GM23338 (cell line): ENCODE measurements at regions not wholly inside any gene's neighbourhood (a gene's known extent, or its start where the extent isn't known, plus 50 kb on each side); places are given as distances from the start of the nearest gene placed in this dataset.

Source experiments
- ATAC-seq: fragments of 200-7000 bp; cut with Tn5 transposase; 3 replicates; pipeline ENCODE4 v1.9.1; 2020
- DNase-seq: peaks from one replicate; pipeline ENCODE4 v3.0.0-alpha.2; 2015; ENCODE audit warnings: low spot score
- H2AFZ ChIP-seq: fragments of 200-600 bp; sonication (generic); 2 replicates; pipeline ENCODE4 v1.8.0; 2016; ENCODE audit warnings: antibody characterized with exemption, mild to moderate bottlenecking, moderate library complexity
- H3F3A ChIP-seq: fragments of 200-600 bp; sonication (generic); replicated peaks from 2 replicates; pipeline ENCODE4 v1.8.0; 2017; ENCODE audit warnings: antibody characterized with exemption, mixed run types, low read depth
- H3K27ac ChIP-seq: fragments of 200-600 bp; sonication (generic); 2 replicates; pipeline ENCODE4 v1.6.1; 2016; ENCODE audit warnings: low read depth
- H3K27me3 ChIP-seq: fragments of 200-600 bp; sonication (generic); 2 replicates; pipeline ENCODE4 v1.8.0; 2016; ENCODE audit warnings: mild to moderate bottlenecking, mixed run types, moderate library complexity; ENCODE audit not compliant: insufficient read depth
- H3K36me3 ChIP-seq: fragments of 200-600 bp; sonication (generic); 2 replicates; pipeline ENCODE4 v1.8.0; 2016; ENCODE audit warnings: mild to moderate bottlenecking; ENCODE audit not compliant: insufficient read depth
- H3K4me1 ChIP-seq: fragments of 200-600 bp; sonication (generic); 2 replicates; pipeline ENCODE4 v1.8.0; 2016; ENCODE audit warnings: mild to moderate bottlenecking, moderate library complexity; ENCODE audit not compliant: insufficient read depth
- H3K4me2 ChIP-seq: fragments of 200-600 bp; sonication (generic); 2 replicates; pipeline ENCODE4 v1.7.1; 2017; ENCODE audit warnings: mixed run types
- H3K4me3 ChIP-seq: fragments of 200-600 bp; sonication (generic); 2 replicates; pipeline ENCODE4 v1.6.1; 2016; ENCODE audit warnings: mixed run types
- H3K79me2 ChIP-seq: fragments of 200-600 bp; sonication (generic); replicated peaks from 2 replicates; pipeline ENCODE4 v1.8.0; 2017; ENCODE audit warnings: mild to moderate bottlenecking; ENCODE audit not compliant: insufficient read depth
- H3K9me2 ChIP-seq: fragments of 200-600 bp; sonication (generic); 2 replicates; pipeline ENCODE4 v1.8.0; 2017; ENCODE audit not compliant: insufficient read depth
- H4K20me1 ChIP-seq: fragments of 200-600 bp; sonication (generic); replicated peaks from 2 replicates; pipeline ENCODE4 v1.8.0; 2017; ENCODE audit warnings: mild to moderate bottlenecking; ENCODE audit not compliant: insufficient read depth
- H3K27ac Mint-ChIP-seq: 2 replicates; pipeline ENCODE4 v1.8.0; 2020; ENCODE audit warnings: inconsistent platforms, mild to moderate bottlenecking, moderate library complexity, mixed read lengths
- H3K27me3 Mint-ChIP-seq: 3 replicates; pipeline ENCODE4 v1.8.0; 2022; ENCODE audit warnings: low read depth, mild to moderate bottlenecking, moderate library complexity, mixed read lengths, inconsistent platforms; ENCODE audit not compliant: insufficient read depth, poor library complexity
- H3K36me3 Mint-ChIP-seq: 3 replicates; pipeline ENCODE4 v1.8.0; 2021; ENCODE audit warnings: low read depth, mild to moderate bottlenecking, inconsistent platforms, moderate library complexity, mixed read lengths
- H3K4me1 Mint-ChIP-seq: 3 replicates; pipeline ENCODE4 v1.8.0; 2020; ENCODE audit warnings: mild to moderate bottlenecking, inconsistent platforms, mixed read lengths
- H3K4me3 Mint-ChIP-seq: 3 replicates; pipeline ENCODE4 v1.8.0; 2021; ENCODE audit warnings: moderate library complexity, mild to moderate bottlenecking, inconsistent platforms, mixed read lengths
- H3K9me3 Mint-ChIP-seq: 3 replicates; pipeline ENCODE4 v1.8.0; 2020; ENCODE audit warnings: moderate library complexity, mild to moderate bottlenecking, inconsistent platforms, mixed read lengths
- EZH2 ChIP-seq: fragments of 200-600 bp; sonication (generic); IDR thresholded peaks from one replicate; pipeline ENCODE4 v1.8.0; 2017; ENCODE audit warnings: antibody characterized with exemption, mild to moderate bottlenecking, low read depth; ENCODE audit not compliant: unreplicated experiment
- EZH2phosphoT487 ChIP-seq: fragments of 200-600 bp; sonication (generic); IDR thresholded peaks from one replicate; pipeline ENCODE4 v1.8.1; 2018; ENCODE audit warnings: antibody characterized with exemption; ENCODE audit not compliant: unreplicated experiment
- NANOG ChIP-seq: IDR thresholded peaks from 2 replicates; pipeline ENCODE4 v1.6.1; 2016; ENCODE audit warnings: antibody characterized with exemption, borderline replicate concordance
- STAT1 ChIP-seq: IDR thresholded peaks from one replicate; pipeline ENCODE4 v1.6.1; 2016; ENCODE audit warnings: antibody characterized with exemption; ENCODE audit not compliant: unreplicated experiment
- ZNF114 ChIP-seq: fragments of 250-450 bp; sonication (Bioruptor Pico); IDR thresholded peaks from 2 replicates; pipeline ENCODE4 v1.5.0; 2020; ENCODE audit warnings: mild to moderate bottlenecking, moderate library complexity
- TF ChIP-seq, protein P1 (sequence below), 2 experiments: fragments of 200-600 bp in 1 of 2; sonication (generic) in 1 of 2; conservative IDR thresholded peaks; 2 replicates each; pipeline versions ENCODE4 v1.5.1 to v1.6.1; 2016 to 2017; ENCODE audit warnings: antibody characterized with exemption in 2 of 2, low read depth in 2 of 2, mild to moderate bottlenecking in 2 of 2, moderate library complexity in 1 of 2
- TF ChIP-seq, protein P2 (sequence below): IDR thresholded peaks from 2 replicates; pipeline ENCODE4 v1.6.1; 2016; ENCODE audit warnings: antibody characterized with exemption
- TF ChIP-seq, protein P3 (sequence below): IDR thresholded peaks from one replicate; pipeline ENCODE4 v1.6.1; 2018; ENCODE audit warnings: antibody characterized with exemption; ENCODE audit not compliant: unreplicated experiment
- TF ChIP-seq, protein P4 (sequence below): fragments of 250-450 bp; sonication (Bioruptor Pico); IDR thresholded peaks from 2 replicates; pipeline ENCODE4 v1.5.0; 2020; ENCODE audit warnings: mild to moderate bottlenecking, moderate library complexity

DNA sequence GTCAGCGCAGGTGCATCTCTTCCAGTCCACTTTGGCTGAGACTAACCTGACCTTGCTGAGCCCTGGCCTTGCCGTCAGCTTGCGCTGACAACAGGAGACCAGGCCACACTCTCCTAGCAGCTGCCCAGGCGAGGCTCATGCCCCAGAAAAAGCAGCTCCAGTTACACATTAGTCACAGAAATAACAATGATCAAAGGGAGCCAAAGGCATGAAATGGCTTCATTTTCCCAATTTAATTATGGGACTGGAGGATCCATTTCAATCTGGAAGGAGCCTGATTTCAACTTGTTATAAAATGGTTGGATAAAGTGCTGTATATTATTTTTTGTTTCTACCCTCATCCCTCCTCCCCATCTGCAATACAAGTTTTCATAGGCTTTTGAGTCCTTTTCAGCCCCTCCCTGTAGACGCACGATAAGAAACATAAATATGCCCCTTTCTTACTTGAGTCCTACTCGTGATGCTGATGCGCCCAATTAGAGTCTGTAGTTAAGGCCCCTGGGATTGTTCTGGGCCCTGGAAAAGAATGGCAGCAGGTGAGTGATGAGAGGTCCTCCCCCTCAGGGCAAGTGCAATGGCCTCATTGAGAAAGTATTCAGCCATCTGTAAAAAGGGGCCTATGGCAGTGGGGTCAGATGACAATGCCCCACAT lies 376.0 kb downstream of the C12orf75 start:
- ATAC-seq (peak; percentile 40; the same call in 2 of the 3 replicates), DNase-seq (peak; percentile 13)
- Histone ChIP-seq H3K27ac (no peak overlapping the region), H3K9me2 (peaks cover 8% of the 10 kb centered on the region), H3K79me2 (no peaks in the 10 kb centered on the region), H3K27me3 (no peaks in the 10 kb centered on the region), H2AFZ (peak overlapping the region; percentile 56), H3F3A (no peaks in the 10 kb centered on the region), H3K36me3 (no peaks in the 10 kb centered on the region), H4K20me1 (no peaks in the 10 kb centered on the region), H3K4me3 (no peak overlapping the region), H3K4me1 (0 out of 2 replicates have a peak, but pooled peaks cover 9% of the 10 kb centered on the region), H3K4me2 (no peak overlapping the region)
- H3K36me3 Mint-ChIP-seq = no peaks in the 10 kb centered on the region
- no peak overlapping the region for H3K4me3 Mint-ChIP-seq
- no peaks in the 10 kb centered on the region for H3K27me3 Mint-ChIP-seq
- H3K9me3 Mint-ChIP-seq = no peaks in the 10 kb centered on the region
- no peak overlapping the region for H3K27ac Mint-ChIP-seq
- peaks cover 15% of the 10 kb centered on the region; the same call in 2 of the 3 replicates for H3K4me1 Mint-ChIP-seq
- TF ChIP-seq, protein P1, sequence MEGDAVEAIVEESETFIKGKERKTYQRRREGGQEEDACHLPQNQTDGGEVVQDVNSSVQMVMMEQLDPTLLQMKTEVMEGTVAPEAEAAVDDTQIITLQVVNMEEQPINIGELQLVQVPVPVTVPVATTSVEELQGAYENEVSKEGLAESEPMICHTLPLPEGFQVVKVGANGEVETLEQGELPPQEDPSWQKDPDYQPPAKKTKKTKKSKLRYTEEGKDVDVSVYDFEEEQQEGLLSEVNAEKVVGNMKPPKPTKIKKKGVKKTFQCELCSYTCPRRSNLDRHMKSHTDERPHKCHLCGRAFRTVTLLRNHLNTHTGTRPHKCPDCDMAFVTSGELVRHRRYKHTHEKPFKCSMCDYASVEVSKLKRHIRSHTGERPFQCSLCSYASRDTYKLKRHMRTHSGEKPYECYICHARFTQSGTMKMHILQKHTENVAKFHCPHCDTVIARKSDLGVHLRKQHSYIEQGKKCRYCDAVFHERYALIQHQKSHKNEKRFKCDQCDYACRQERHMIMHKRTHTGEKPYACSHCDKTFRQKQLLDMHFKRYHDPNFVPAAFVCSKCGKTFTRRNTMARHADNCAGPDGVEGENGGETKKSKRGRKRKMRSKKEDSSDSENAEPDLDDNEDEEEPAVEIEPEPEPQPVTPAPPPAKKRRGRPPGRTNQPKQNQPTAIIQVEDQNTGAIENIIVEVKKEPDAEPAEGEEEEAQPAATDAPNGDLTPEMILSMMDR (conservative IDR thresholded peaks at IDR 0.05; ENCODE audit: low read depth in 2 of 2) = no peak
- TF ChIP-seq, protein P2, sequence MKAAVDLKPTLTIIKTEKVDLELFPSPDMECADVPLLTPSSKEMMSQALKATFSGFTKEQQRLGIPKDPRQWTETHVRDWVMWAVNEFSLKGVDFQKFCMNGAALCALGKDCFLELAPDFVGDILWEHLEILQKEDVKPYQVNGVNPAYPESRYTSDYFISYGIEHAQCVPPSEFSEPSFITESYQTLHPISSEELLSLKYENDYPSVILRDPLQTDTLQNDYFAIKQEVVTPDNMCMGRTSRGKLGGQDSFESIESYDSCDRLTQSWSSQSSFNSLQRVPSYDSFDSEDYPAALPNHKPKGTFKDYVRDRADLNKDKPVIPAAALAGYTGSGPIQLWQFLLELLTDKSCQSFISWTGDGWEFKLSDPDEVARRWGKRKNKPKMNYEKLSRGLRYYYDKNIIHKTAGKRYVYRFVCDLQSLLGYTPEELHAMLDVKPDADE = no peak
- TF ChIP-seq STAT1 (no peak), NANOG (no peak), EZH2phosphoT487 (no peak), ZNF114 (no peak)
- TF ChIP-seq, protein P3, sequence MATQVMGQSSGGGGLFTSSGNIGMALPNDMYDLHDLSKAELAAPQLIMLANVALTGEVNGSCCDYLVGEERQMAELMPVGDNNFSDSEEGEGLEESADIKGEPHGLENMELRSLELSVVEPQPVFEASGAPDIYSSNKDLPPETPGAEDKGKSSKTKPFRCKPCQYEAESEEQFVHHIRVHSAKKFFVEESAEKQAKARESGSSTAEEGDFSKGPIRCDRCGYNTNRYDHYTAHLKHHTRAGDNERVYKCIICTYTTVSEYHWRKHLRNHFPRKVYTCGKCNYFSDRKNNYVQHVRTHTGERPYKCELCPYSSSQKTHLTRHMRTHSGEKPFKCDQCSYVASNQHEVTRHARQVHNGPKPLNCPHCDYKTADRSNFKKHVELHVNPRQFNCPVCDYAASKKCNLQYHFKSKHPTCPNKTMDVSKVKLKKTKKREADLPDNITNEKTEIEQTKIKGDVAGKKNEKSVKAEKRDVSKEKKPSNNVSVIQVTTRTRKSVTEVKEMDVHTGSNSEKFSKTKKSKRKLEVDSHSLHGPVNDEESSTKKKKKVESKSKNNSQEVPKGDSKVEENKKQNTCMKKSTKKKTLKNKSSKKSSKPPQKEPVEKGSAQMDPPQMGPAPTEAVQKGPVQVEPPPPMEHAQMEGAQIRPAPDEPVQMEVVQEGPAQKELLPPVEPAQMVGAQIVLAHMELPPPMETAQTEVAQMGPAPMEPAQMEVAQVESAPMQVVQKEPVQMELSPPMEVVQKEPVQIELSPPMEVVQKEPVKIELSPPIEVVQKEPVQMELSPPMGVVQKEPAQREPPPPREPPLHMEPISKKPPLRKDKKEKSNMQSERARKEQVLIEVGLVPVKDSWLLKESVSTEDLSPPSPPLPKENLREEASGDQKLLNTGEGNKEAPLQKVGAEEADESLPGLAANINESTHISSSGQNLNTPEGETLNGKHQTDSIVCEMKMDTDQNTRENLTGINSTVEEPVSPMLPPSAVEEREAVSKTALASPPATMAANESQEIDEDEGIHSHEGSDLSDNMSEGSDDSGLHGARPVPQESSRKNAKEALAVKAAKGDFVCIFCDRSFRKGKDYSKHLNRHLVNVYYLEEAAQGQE = no peak

DNA sequence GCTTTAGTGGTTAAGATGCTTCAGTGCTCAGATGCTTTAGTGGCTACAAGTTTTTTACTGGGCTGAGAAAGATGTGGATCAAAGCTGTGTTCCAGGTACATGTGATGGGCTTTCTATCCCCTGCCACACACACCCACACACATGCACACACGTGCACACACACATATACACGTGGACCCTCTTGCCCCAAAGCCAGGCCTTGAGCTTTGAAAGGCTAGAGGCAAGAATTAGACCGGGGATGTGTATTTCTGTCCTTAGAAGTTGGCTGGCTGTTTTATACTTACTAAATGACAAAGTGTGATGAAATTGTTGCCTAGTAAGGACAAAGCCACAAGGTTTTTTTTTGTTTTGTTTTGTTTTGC lies 376.5 kb downstream of the C12orf75 start:
- H2AFZ ChIP-seq = 0 out of 2 replicates have a peak overlapping the region, but pooled peaks have one; percentile 43
- Mint-ChIP-seq H3K4me3 (no peak overlapping the region), H3K9me3 (no peaks in the 10 kb centered on the region), H3K27me3 (no peaks in the 10 kb centered on the region), H3K4me1 (peaks cover 15% of the 10 kb centered on the region; the same call in 2 of the 3 replicates), H3K27ac (no peak overlapping the region), H3K36me3 (no peaks in the 10 kb centered on the region)
- ATAC-seq = no peak
- no peak overlapping the region for H3K27ac ChIP-seq
- no peaks in the 10 kb centered on the region for H3K27me3 ChIP-seq
- peaks cover 4% of the 10 kb centered on the region for H3K9me2 ChIP-seq
- no peaks in the 10 kb centered on the region for H3K79me2 ChIP-seq
- no peak overlapping the region for H3K4me3 ChIP-seq
- H3F3A ChIP-seq = no peaks in the 10 kb centered on the region
- 0 out of 2 replicates have a peak, but pooled peaks cover 9% of the 10 kb centered on the region for H3K4me1 ChIP-seq
- H4K20me1 ChIP-seq = no peaks in the 10 kb centered on the region
- no peak for DNase-seq
- H3K36me3 ChIP-seq = no peaks in the 10 kb centered on the region
- H3K4me2 ChIP-seq = no peak overlapping the region
- TF ChIP-seq EZH2 = no peak
- TF ChIP-seq, protein P4, sequence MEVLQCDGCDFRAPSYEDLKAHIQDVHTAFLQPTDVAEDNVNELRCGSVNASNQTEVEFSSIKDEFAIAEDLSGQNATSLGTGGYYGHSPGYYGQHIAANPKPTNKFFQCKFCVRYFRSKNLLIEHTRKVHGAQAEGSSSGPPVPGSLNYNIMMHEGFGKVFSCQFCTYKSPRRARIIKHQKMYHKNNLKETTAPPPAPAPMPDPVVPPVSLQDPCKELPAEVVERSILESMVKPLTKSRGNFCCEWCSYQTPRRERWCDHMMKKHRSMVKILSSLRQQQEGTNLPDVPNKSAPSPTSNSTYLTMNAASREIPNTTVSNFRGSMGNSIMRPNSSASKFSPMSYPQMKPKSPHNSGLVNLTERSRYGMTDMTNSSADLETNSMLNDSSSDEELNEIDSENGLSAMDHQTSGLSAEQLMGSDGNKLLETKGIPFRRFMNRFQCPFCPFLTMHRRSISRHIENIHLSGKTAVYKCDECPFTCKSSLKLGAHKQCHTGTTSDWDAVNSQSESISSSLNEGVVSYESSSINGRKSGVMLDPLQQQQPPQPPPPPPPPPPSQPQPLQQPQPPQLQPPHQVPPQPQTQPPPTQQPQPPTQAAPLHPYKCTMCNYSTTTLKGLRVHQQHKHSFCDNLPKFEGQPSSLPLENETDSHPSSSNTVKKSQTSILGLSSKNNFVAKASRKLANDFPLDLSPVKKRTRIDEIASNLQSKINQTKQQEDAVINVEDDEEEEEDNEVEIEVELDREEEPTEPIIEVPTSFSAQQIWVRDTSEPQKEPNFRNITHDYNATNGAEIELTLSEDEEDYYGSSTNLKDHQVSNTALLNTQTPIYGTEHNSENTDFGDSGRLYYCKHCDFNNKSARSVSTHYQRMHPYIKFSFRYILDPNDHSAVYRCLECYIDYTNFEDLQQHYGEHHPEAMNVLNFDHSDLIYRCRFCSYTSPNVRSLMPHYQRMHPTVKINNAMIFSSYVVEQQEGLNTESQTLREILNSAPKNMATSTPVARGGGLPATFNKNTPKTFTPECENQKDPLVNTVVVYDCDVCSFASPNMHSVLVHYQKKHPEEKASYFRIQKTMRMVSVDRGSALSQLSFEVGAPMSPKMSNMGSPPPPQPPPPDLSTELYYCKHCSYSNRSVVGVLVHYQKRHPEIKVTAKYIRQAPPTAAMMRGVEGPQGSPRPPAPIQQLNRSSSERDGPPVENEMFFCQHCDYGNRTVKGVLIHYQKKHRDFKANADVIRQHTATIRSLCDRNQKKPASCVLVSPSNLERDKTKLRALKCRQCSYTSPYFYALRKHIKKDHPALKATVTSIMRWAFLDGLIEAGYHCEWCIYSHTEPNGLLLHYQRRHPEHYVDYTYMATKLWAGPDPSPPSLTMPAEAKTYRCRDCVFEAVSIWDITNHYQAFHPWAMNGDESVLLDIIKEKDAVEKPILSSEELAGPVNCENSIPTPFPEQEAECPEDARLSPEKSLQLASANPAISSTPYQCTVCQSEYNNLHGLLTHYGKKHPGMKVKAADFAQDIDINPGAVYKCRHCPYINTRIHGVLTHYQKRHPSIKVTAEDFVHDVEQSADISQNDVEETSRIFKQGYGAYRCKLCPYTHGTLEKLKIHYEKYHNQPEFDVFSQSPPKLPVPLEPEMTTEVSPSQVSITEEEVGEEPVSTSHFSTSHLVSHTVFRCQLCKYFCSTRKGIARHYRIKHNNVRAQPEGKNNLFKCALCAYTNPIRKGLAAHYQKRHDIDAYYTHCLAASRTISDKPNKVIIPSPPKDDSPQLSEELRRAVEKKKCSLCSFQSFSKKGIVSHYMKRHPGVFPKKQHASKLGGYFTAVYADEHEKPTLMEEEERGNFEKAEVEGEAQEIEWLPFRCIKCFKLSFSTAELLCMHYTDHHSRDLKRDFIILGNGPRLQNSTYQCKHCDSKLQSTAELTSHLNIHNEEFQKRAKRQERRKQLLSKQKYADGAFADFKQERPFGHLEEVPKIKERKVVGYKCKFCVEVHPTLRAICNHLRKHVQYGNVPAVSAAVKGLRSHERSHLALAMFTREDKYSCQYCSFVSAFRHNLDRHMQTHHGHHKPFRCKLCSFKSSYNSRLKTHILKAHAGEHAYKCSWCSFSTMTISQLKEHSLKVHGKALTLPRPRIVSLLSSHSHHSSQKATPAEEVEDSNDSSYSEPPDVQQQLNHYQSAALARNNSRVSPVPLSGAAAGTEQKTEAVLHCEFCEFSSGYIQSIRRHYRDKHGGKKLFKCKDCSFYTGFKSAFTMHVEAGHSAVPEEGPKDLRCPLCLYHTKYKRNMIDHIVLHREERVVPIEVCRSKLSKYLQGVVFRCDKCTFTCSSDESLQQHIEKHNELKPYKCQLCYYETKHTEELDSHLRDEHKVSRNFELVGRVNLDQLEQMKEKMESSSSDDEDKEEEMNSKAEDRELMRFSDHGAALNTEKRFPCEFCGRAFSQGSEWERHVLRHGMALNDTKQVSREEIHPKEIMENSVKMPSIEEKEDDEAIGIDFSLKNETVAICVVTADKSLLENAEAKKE (CRISPR knock-in tag) = no peak
